Peyer's patch (tissue), 4 donors: ENCODE measurements at regions not wholly inside any gene's neighbourhood (a gene's known extent, or its start where the extent isn't known, plus 50 kb on each side); places are given as distances from the start of the nearest gene placed in this dataset.

ENCODE experiments used
- DNase-seq, 3 donors: peaks; one replicate each; pipeline ENCODE4 v3.0.0-alpha.2; 2017 to 2019
- H3K27ac ChIP-seq, 4 donors: fragments of 200-600 bp; sonication (generic); one replicate each; pipeline ENCODE4 v1.5.1; 2016 to 2019
- H3K27me3 ChIP-seq, 2 donors: fragments of 200-600 bp; sonication (generic); one replicate each; pipeline ENCODE4 v1.5.1; 2019
- H3K36me3 ChIP-seq, 3 donors: fragments of 200-600 bp; sonication (generic); one replicate each; pipeline ENCODE4 v1.5.1; 2016 to 2019
- H3K4me1 ChIP-seq, 4 donors: fragments of 200-600 bp; sonication (generic); one replicate each; pipeline ENCODE4 v1.5.1; 2016 to 2019
- H3K4me3 ChIP-seq, 4 donors: fragments of 200-600 bp; sonication (generic); 1 replicate in 3 of 4; 2 replicates in 1 of 4; pipeline ENCODE4 v1.5.1; 2016 to 2019; ENCODE audit warnings: mild to moderate bottlenecking in 1 of 4
- H3K9me3 ChIP-seq, 4 donors: fragments of 200-600 bp; sonication (generic); one replicate each; pipeline ENCODE4 v1.5.1; 2016 to 2019; ENCODE audit warnings: mild to moderate bottlenecking in 1 of 4
- CTCF ChIP-seq, 6 experiments: fragments of 450-650 bp in 4 of 6; fragments of 200-600 bp in 2 of 6; sonication (generic) in 1 of 6; IDR thresholded peaks; one replicate each; pipeline ENCODE4 v1.5.1; 2017 to 2019; ENCODE audit warnings: antibody characterized with exemption in 6 of 6, mild to moderate bottlenecking in 3 of 6, moderate library complexity in 1 of 6
- POLR2A ChIP-seq, 2 donors: fragments of 450-650 bp; IDR thresholded peaks; one replicate each; pipeline ENCODE4 v1.5.1; 2017; ENCODE audit warnings: antibody characterized with exemption in 2 of 2, mild to moderate bottlenecking in 2 of 2, moderate library complexity in 2 of 2

DNA sequence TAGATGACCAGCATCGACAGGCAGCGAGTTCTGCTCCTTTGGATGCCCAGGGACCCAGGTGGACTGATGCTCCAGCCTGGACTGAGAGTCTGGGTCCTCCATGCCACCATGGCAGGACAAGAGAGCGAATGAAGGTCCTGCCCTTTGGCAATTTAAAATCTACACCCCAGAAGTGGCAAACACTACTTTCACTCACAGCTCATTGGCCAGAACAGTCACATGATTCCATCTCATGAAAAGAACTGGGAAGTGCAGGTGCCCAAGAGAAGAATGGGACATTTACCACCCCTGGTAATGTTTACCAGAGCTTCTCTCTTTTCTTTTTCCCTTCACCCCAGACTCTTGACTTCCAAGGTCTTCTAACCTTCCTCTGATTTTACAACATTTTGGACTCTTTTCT, 87.8 kb upstream of the SLCO3A1 start:
- DNase-seq, result no peak
- Histone ChIP-seq H3K27me3 (no peaks in the 10 kb centered on the region), H3K4me3 (no peak overlapping the region), H3K4me1 (no peaks in the 10 kb centered on the region), H3K27ac (no peak overlapping the region), H3K9me3 (no peaks in the 10 kb centered on the region), H3K36me3 (no peaks in the 10 kb centered on the region)
- no peak for TF ChIP-seq POLR2A (IDR thresholded peaks at IDR 0.05)
- no peak for TF ChIP-seq CTCF (IDR thresholded peaks at IDR 0.05)

DNA sequence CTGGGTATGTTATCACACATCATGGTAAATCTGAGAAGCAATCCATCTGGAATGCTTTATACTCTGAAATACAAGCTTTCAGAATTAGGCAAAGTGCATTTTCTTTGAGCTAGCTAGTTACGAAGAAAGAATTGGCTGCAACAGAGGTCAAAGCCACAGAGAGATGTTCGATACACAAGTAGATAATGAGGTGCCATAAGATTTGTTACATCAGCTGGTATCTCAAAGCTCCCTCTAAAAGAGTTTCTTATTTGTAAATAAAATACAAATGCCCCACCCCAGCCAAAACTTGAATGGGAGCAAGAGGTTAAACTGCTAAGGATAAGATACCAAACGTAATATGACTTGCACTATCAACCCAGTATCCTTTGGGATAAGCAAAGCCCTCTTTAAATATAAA, 84.0 kb upstream of the SLCO3A1 start:
- Histone ChIP-seq H3K36me3 (no peaks in the 10 kb centered on the region), H3K27me3 (no peaks in the 10 kb centered on the region), H3K9me3 (no peaks in the 10 kb centered on the region), H3K4me3 (no peak overlapping the region), H3K4me1 (no peaks in the 10 kb centered on the region), H3K27ac (no peak overlapping the region)
- TF ChIP-seq POLR2A (IDR thresholded peaks at IDR 0.05) (no peak), CTCF (IDR thresholded peaks at IDR 0.05) (no peak)
- DNase-seq, result no peak

GRCh38 chr15:91769894-91770293, 83.6 kb upstream of the SLCO3A1 start:
- Histone ChIP-seq H3K36me3 (no peaks in the 10 kb centered on the region), H3K4me3 (no peak overlapping the region), H3K27ac (no peak overlapping the region), H3K4me1 (no peaks in the 10 kb centered on the region), H3K9me3 (no peaks in the 10 kb centered on the region), H3K27me3 (no peaks in the 10 kb centered on the region)
- DNase-seq, result no peak
- TF ChIP-seq CTCF (IDR thresholded peaks at IDR 0.05), result no peak
- no peak for TF ChIP-seq POLR2A (IDR thresholded peaks at IDR 0.05)

DNA sequence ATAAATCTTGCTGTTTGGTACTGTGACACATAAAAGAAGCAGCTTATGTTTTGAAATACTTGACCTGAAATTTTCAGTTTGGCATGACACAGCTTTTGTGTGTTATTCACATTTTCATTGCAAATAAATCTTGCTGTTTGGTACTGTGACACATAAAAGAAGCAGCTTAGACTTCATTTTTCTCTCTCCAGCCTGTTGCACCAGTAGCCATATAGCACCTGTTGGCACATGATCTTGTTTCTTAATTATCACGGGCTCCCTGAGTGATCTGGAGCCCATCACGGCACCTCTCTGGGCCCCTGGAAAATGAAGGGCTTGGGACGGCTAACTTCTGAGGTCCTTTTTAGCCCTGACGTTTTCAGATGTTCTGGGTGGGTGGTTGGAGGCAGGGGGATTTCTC, 77.4 kb upstream of the SLCO3A1 start:
- Histone ChIP-seq H3K27ac (no peak overlapping the region), H3K9me3 (no peaks in the 10 kb centered on the region), H3K4me1 (no peaks in the 10 kb centered on the region), H3K27me3 (no peaks in the 10 kb centered on the region), H3K36me3 (no peaks in the 10 kb centered on the region), H3K4me3 (no peak overlapping the region)
- DNase-seq, result no peak
- TF ChIP-seq POLR2A (IDR thresholded peaks at IDR 0.05), result no peak
- TF ChIP-seq CTCF (IDR thresholded peaks at IDR 0.05), result no peak

DNA sequence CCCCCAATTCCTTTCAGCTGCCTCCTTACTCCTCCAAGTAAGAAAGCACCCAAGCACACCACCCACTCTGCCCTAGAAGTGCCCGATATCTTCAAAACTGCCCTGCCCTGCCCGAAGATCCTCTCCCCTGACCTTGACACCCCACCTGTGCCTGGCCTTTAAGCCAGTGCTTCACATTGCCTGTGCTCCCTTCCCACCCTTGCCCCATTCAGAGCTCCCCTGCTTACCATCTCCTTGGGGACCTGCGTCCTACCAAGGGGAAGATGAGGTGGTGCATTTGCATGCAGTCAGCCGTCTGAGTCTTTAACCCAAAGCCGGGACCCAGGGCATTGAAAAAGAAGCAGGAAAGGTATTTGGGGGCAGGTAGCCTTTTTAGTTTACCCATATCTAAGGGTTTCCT, 73.5 kb upstream of the SLCO3A1 start:
- Histone ChIP-seq H3K27me3 (no peaks in the 10 kb centered on the region), H3K36me3 (no peaks in the 10 kb centered on the region), H3K27ac (no peak overlapping the region), H3K4me3 (no peak overlapping the region), H3K4me1 (no peaks in the 10 kb centered on the region), H3K9me3 (no peaks in the 10 kb centered on the region)
- DNase-seq, result no peak
- no peak for TF ChIP-seq CTCF (IDR thresholded peaks at IDR 0.05)
- TF ChIP-seq POLR2A (IDR thresholded peaks at IDR 0.05), result no peak

- no peaks in the 10 kb centered on the region for H3K36me3 ChIP-seq
Observed at GRCh38 chr15:91780387-91780786, 73.1 kb upstream of the SLCO3A1 start.

More at GRCh38 chr15:91780387-91780786, 73.1 kb upstream of the SLCO3A1 start:
- TF ChIP-seq CTCF (IDR thresholded peaks at IDR 0.05) (no peak), POLR2A (IDR thresholded peaks at IDR 0.05) (no peak)
- Histone ChIP-seq H3K4me3 (no peak overlapping the region), H3K9me3 (no peaks in the 10 kb centered on the region), H3K27me3 (no peaks in the 10 kb centered on the region), H3K4me1 (no peaks in the 10 kb centered on the region), H3K27ac (no peak overlapping the region)
- DNase-seq, result no peak
